CD4-positive, CD25-positive, alpha-beta regulatory T cell (primary cell): ENCODE measurements at regions not wholly inside any gene's neighbourhood (a gene's known extent, or its start where the extent isn't known, plus 50 kb on each side); places are given as distances from the start of the nearest gene placed in this dataset.

Experiments
- ATAC-seq, 2 donors: fragments of 150-1000 bp; cut with Tn5 transposase; one replicate each; pipeline ENCODE4 v1.10.0; 2021; ENCODE audit warnings: low read depth in 2 of 2, moderate number of reproducible peaks in 2 of 2, moderate library complexity in 1 of 2
- DNase-seq, 3 donors: peaks; one replicate each; pipeline versions ENCODE4 v3.0.0 to v3.0.0-alpha.2; 2012 to 2022; ENCODE audit warnings: mixed read lengths in 1 of 3
- H3K27ac ChIP-seq: one replicate; pipeline ENCODE4 v1.7.0; 2013; ENCODE audit warnings: mild to moderate bottlenecking, low read length; ENCODE audit not compliant: insufficient read depth, poor library complexity, severe bottlenecking
- H3K27me3 ChIP-seq: one replicate; pipeline ENCODE4 v1.7.0; 2013; ENCODE audit warnings: low read length; ENCODE audit not compliant: control insufficient read depth, insufficient read depth
- H3K36me3 ChIP-seq: one replicate; pipeline ENCODE4 v1.7.0; 2013; ENCODE audit warnings: mild to moderate bottlenecking, low read length, moderate library complexity; ENCODE audit not compliant: control insufficient read depth, insufficient read depth
- H3K4me1 ChIP-seq: 2 replicates; pipeline ENCODE4 v1.7.0; 2013; ENCODE audit warnings: mild to moderate bottlenecking, low read length; ENCODE audit not compliant: insufficient read depth, control insufficient read depth, poor library complexity, severe bottlenecking
- H3K4me3 ChIP-seq: one replicate; pipeline ENCODE4 v1.7.0; 2013; ENCODE audit warnings: low read depth, mild to moderate bottlenecking, low read length, moderate library complexity
- H3K9me3 ChIP-seq, 2 experiments: 1 replicate in 1 of 2; 2 replicates in 1 of 2; pipeline ENCODE4 v1.7.0; 2013; ENCODE audit warnings: low read length in 2 of 2, mild to moderate bottlenecking in 1 of 2, moderate library complexity in 1 of 2; ENCODE audit not compliant: control insufficient read depth in 2 of 2
- H3K27ac Mint-ChIP-seq, 3 donors: one replicate each; pipeline ENCODE4 v1.8.0; 2020 to 2022; ENCODE audit warnings: mild to moderate bottlenecking in 3 of 3, mixed read lengths in 3 of 3, moderate library complexity in 2 of 3
- H3K27me3 Mint-ChIP-seq: one replicate; pipeline ENCODE4 v1.8.0; 2022; ENCODE audit warnings: mild to moderate bottlenecking, mixed read lengths
- H3K36me3 Mint-ChIP-seq: one replicate; pipeline ENCODE4 v1.8.0; 2020; ENCODE audit warnings: mixed read lengths
- H3K4me1 Mint-ChIP-seq, 4 donors: one replicate each; pipeline ENCODE4 v1.8.0; 2020 to 2022; ENCODE audit warnings: mixed read lengths in 4 of 4, mild to moderate bottlenecking in 1 of 4
- H3K4me3 Mint-ChIP-seq, 4 donors: one replicate each; pipeline ENCODE4 v1.8.0; 2020 to 2022; ENCODE audit warnings: mild to moderate bottlenecking in 4 of 4, mixed read lengths in 4 of 4, moderate library complexity in 3 of 4
- H3K9me3 Mint-ChIP-seq, 7 donors: one replicate each; pipeline ENCODE4 v1.8.0; 2020 to 2022; ENCODE audit warnings: mixed read lengths in 7 of 7, mild to moderate bottlenecking in 3 of 7, moderate library complexity in 2 of 7

DNA sequence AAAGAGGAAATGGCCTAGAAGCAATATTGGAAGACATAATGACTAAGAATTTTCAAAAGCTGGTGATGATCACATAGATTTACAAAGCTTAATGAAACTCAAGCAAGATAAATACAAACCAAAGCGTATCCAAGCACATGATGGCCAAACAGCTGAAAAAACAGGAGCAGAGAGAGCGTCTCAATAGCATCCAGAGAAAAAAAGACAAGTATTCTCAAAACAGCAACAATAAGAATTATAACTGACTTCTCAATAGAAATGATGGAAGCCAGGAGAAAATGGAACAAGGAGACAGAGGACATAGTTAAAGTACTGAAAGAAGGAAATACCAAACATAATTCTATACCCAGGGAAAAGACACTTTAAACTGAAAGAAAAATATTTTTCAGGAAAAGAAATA is 437.2 kb upstream of the TNP1 start:
- H3K4me1 Mint-ChIP-seq = no peaks in the 10 kb centered on the region
- DNase-seq (no peak), ATAC-seq (no peak)
- no peaks in the 10 kb centered on the region for H3K27me3 Mint-ChIP-seq
- peaks cover 0 to 7% (median 0%) of the 10 kb centered on the region in 7 donors for H3K9me3 Mint-ChIP-seq
- H3K27ac Mint-ChIP-seq = no peak overlapping the region
- Histone ChIP-seq H3K36me3 (no peaks in the 10 kb centered on the region), H3K9me3 (peaks cover 0 to 3% of the 10 kb centered on the region in 2 experiments), H3K4me1 (no peaks in the 10 kb centered on the region), H3K27ac (no peak overlapping the region), H3K4me3 (no peak overlapping the region), H3K27me3 (no peaks in the 10 kb centered on the region)
- H3K4me3 Mint-ChIP-seq = no peak overlapping the region
- no peaks in the 10 kb centered on the region for H3K36me3 Mint-ChIP-seq

DNA sequence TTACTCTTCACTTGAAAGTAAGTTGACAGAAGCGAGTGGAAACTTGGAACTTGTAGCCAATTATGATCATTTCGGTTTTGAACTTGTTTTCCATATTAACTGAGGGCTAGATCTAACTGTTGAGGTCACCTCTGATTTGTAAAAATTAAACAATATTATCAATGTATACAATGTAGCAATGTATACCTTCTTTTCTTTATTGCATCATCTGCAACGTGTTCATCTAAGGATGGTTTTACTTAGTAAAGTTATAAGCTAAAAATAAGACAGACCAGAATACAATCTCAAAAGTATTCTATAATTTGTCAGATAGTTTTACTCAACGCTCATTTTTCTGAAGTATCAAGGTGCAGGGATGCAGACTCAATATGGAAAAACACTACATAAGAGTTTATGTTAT is 435.0 kb upstream of the TNP1 start:
- Histone ChIP-seq H3K9me3 (peaks cover 0 to 3% of the 10 kb centered on the region in 2 experiments), H3K27ac (no peak overlapping the region), H3K4me1 (no peaks in the 10 kb centered on the region), H3K36me3 (no peaks in the 10 kb centered on the region), H3K27me3 (no peaks in the 10 kb centered on the region), H3K4me3 (no peak overlapping the region)
- no peaks in the 10 kb centered on the region for H3K27me3 Mint-ChIP-seq
- peaks cover 0 to 7% (median 0%) of the 10 kb centered on the region in 7 donors for H3K9me3 Mint-ChIP-seq
- H3K36me3 Mint-ChIP-seq = no peaks in the 10 kb centered on the region
- ATAC-seq (no peak), DNase-seq (no peak)
- no peak overlapping the region for H3K27ac Mint-ChIP-seq
- H3K4me3 Mint-ChIP-seq = no peak overlapping the region
- H3K4me1 Mint-ChIP-seq = no peaks in the 10 kb centered on the region

DNA sequence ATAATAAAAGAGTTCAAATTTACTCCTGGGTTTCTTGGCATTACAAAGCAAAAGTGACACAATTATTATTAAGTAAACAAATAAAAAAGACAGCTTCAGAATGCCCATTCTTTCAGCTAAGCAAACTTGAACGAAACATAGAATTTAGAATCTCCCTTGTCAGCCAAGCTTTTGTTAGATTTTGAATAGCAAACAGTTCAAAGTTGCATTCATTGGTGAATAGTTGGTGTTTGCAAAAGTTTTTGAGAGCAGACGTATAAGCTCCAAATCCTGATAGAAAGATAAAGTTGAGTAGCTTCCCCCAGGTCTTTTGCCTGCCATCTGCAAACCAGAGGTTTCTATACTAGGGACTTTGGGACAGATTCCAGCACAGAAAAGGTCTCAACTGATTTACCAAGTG is 434.3 kb upstream of the TNP1 start:
- Mint-ChIP-seq H3K27me3 (no peaks in the 10 kb centered on the region), H3K4me1 (no peaks in the 10 kb centered on the region), H3K9me3 (peaks cover 0 to 7% (median 0%) of the 10 kb centered on the region in 7 donors), H3K36me3 (no peaks in the 10 kb centered on the region), H3K4me3 (no peak overlapping the region), H3K27ac (no peak overlapping the region)
- H3K36me3 ChIP-seq = no peaks in the 10 kb centered on the region
- no peak for DNase-seq
- no peak overlapping the region for H3K4me3 ChIP-seq
- no peaks in the 10 kb centered on the region for H3K4me1 ChIP-seq
- H3K27ac ChIP-seq = no peak overlapping the region
- peaks cover 0 to 3% of the 10 kb centered on the region in 2 experiments for H3K9me3 ChIP-seq
- ATAC-seq = no peak
- H3K27me3 ChIP-seq = no peaks in the 10 kb centered on the region

DNA sequence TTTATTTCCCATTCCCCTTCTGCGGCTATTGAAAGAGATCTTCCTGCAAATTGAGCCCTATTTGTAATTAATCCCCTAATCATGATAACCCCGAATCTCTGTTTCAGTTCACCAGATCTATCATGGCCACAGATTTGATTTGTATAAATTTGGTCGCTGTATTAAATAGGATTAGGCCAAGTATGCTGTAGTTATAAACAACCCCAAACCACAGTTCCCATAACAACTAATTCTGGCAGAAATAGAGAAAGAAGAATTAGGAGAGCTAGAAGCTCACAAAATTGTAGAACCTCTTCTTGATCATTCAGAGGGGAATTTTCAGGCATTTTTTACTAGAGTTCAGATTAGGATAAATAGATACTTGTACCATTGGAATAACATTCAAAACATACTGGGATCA is 433.7 kb upstream of the TNP1 start:
- Histone ChIP-seq H3K4me1 (no peaks in the 10 kb centered on the region), H3K27me3 (no peaks in the 10 kb centered on the region), H3K9me3 (peaks cover 0 to 3% of the 10 kb centered on the region in 2 experiments), H3K36me3 (no peaks in the 10 kb centered on the region), H3K4me3 (no peak overlapping the region), H3K27ac (no peak overlapping the region)
- Mint-ChIP-seq H3K9me3 (peaks cover 0 to 7% (median 0%) of the 10 kb centered on the region in 7 donors), H3K27ac (no peak overlapping the region), H3K27me3 (no peaks in the 10 kb centered on the region), H3K4me3 (no peak overlapping the region), H3K4me1 (no peaks in the 10 kb centered on the region), H3K36me3 (no peaks in the 10 kb centered on the region)
- DNase-seq = no peak
- ATAC-seq = no peak

DNA sequence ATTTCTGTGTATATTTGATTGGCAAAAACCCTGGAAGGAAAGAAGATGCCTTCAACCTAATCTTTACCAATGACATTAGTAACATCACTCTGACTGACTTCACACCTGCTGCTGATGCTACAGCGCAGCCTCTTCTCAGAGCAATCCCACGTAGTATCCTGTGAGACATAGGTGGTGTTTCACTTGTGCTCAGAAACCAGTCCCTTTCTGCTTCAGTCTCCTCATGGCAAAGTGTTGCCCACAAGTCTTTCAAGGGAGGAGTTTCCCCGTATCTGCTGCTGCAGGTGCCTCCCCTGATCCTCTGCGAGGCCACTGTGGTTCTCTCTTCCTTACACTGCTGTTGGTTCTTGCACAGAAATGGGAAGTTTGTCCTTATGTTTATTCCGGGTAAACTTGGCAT is 433.2 kb upstream of the TNP1 start:
- H3K27ac ChIP-seq = no peak overlapping the region
- H3K9me3 ChIP-seq = peaks cover 0 to 3% of the 10 kb centered on the region in 2 experiments
- peaks cover 0 to 7% (median 0%) of the 10 kb centered on the region in 7 donors for H3K9me3 Mint-ChIP-seq
- no peak overlapping the region for H3K4me3 ChIP-seq
- no peak for ATAC-seq
- H3K4me1 Mint-ChIP-seq = no peaks in the 10 kb centered on the region
- H3K36me3 ChIP-seq = no peaks in the 10 kb centered on the region
- DNase-seq = no peak
- no peaks in the 10 kb centered on the region for H3K27me3 Mint-ChIP-seq
- no peak overlapping the region for H3K4me3 Mint-ChIP-seq
- no peak overlapping the region for H3K27ac Mint-ChIP-seq
- H3K27me3 ChIP-seq = no peaks in the 10 kb centered on the region
- no peaks in the 10 kb centered on the region for H3K4me1 ChIP-seq
- H3K36me3 Mint-ChIP-seq = no peaks in the 10 kb centered on the region

DNA sequence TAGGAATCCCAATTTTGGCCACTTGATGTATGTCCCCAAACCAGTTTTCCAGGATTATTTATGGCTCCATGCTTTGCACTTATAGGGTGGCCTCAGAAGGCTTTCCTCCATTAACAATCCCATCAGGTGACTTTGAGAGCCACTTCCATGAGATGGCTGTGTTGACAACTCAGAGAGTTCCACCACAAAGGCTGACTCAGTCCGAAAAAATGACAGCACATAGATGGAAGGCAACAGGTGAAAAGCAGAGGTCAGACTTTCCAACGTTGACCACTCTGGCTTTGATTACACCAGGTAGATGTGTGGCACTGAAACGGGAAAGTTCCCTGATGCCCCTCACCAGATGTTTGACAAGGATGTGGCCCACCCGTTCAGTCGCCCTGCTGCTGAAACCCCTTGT is 431.4 kb upstream of the TNP1 start:
- Mint-ChIP-seq H3K9me3 (peaks cover 0 to 4% (median 0%) of the 10 kb centered on the region in 7 donors), H3K36me3 (no peaks in the 10 kb centered on the region), H3K4me1 (no peaks in the 10 kb centered on the region), H3K4me3 (no peak overlapping the region), H3K27me3 (no peaks in the 10 kb centered on the region), H3K27ac (no peak overlapping the region)
- H3K36me3 ChIP-seq = no peaks in the 10 kb centered on the region
- no peak for ATAC-seq
- no peak overlapping the region for H3K4me3 ChIP-seq
- DNase-seq = no peak
- H3K9me3 ChIP-seq = no peaks in the 10 kb centered on the region
- no peaks in the 10 kb centered on the region for H3K4me1 ChIP-seq
- H3K27me3 ChIP-seq = no peaks in the 10 kb centered on the region
- no peak overlapping the region for H3K27ac ChIP-seq

DNA sequence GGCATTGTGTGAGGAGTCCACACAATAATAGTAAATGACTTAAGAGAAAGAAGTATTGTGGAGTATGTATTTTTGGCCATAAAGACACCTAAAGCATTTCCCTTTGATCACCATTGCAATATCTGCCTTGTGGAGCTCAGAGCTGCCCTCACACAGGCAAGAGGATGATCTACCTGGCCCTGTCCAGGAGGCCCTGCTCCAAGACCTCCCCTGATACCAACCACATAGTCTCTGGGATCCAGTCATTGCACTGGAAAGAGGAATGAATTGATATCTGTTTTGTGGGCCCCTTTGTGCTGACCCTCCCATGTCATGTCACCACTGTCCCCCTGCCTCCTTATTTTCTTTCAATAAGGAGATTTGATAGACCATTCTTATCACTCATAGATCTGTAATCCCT is 430.6 kb upstream of the TNP1 start:
- ATAC-seq (no peak), DNase-seq (no peak)
- Mint-ChIP-seq H3K27ac (no peak overlapping the region), H3K27me3 (no peaks in the 10 kb centered on the region), H3K4me3 (no peak overlapping the region), H3K9me3 (peaks cover 0 to 4% (median 0%) of the 10 kb centered on the region in 7 donors), H3K36me3 (no peaks in the 10 kb centered on the region), H3K4me1 (no peaks in the 10 kb centered on the region)
- Histone ChIP-seq H3K27ac (no peak overlapping the region), H3K9me3 (no peaks in the 10 kb centered on the region), H3K36me3 (no peaks in the 10 kb centered on the region), H3K4me3 (no peak overlapping the region), H3K4me1 (no peaks in the 10 kb centered on the region), H3K27me3 (no peaks in the 10 kb centered on the region)

DNA sequence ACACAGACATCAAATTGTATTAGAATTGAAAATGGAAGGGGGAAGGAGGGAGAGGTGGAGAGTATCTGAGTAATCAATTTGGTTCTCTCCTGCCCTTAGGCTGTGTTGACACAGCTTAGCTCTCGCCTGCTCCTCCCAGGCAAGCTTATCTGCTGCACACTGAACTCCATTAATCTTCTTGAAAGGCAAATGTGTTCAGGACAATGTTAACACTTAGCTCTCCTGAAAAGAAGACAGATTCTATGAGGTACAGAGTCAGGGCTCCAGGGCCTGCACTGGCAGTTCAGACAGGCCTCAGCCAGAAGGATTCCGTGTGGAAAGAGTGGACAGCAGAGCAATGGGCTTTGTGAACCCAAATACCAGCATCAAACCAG is 430.0 kb upstream of the TNP1 start:
- H3K27me3 ChIP-seq = no peaks in the 10 kb centered on the region
- no peaks in the 10 kb centered on the region for H3K36me3 Mint-ChIP-seq
- no peak overlapping the region for H3K4me3 ChIP-seq
- H3K4me3 Mint-ChIP-seq = no peak overlapping the region
- no peaks in the 10 kb centered on the region for H3K27me3 Mint-ChIP-seq
- H3K4me1 Mint-ChIP-seq = no peaks in the 10 kb centered on the region
- peaks cover 0 to 5% (median 0%) of the 10 kb centered on the region in 7 donors for H3K9me3 Mint-ChIP-seq
- H3K4me1 ChIP-seq = no peaks in the 10 kb centered on the region
- H3K9me3 ChIP-seq = no peaks in the 10 kb centered on the region
- no peak for DNase-seq
- no peak for ATAC-seq
- no peaks in the 10 kb centered on the region for H3K36me3 ChIP-seq
- no peak overlapping the region for H3K27ac ChIP-seq
- H3K27ac Mint-ChIP-seq = no peak overlapping the region
